DND-41 (cell line): ENCODE measurements at regions not wholly inside any gene's neighbourhood (a gene's known extent, or its start where the extent isn't known, plus 50 kb on each side); places are given as distances from the start of the nearest gene placed in this dataset.

Experiments used
- EZH2 ChIP-seq: IDR thresholded peaks from 3 replicates; pipeline ENCODE4 v1.6.1; 2012; ENCODE audit warnings: borderline replicate concordance, low read depth, mild to moderate bottlenecking, moderate library complexity, low read length, inconsistent platforms; ENCODE audit not compliant: severe bottlenecking
- TF ChIP-seq, protein P1 (sequence below): IDR thresholded peaks from 2 replicates; pipeline ENCODE4 v1.5.1; 2012; ENCODE audit warnings: borderline replicate concordance, low read length, moderate library complexity, mild to moderate bottlenecking; ENCODE audit not compliant: poor library complexity, severe bottlenecking; ENCODE audit errors: extremely low read depth

GRCh38 chr12:105744371-105745058, 394.2 kb downstream of the NUAK1 start:
- TF ChIP-seq, protein P1, sequence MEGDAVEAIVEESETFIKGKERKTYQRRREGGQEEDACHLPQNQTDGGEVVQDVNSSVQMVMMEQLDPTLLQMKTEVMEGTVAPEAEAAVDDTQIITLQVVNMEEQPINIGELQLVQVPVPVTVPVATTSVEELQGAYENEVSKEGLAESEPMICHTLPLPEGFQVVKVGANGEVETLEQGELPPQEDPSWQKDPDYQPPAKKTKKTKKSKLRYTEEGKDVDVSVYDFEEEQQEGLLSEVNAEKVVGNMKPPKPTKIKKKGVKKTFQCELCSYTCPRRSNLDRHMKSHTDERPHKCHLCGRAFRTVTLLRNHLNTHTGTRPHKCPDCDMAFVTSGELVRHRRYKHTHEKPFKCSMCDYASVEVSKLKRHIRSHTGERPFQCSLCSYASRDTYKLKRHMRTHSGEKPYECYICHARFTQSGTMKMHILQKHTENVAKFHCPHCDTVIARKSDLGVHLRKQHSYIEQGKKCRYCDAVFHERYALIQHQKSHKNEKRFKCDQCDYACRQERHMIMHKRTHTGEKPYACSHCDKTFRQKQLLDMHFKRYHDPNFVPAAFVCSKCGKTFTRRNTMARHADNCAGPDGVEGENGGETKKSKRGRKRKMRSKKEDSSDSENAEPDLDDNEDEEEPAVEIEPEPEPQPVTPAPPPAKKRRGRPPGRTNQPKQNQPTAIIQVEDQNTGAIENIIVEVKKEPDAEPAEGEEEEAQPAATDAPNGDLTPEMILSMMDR, result no peak
- no peak for TF ChIP-seq EZH2
